ENCODE measurements at regions not wholly inside any gene's neighbourhood (a gene's known extent, or its start where the extent isn't known, plus 50 kb on each side); places are given as distances from the start of the nearest gene placed in this dataset.

DNA sequence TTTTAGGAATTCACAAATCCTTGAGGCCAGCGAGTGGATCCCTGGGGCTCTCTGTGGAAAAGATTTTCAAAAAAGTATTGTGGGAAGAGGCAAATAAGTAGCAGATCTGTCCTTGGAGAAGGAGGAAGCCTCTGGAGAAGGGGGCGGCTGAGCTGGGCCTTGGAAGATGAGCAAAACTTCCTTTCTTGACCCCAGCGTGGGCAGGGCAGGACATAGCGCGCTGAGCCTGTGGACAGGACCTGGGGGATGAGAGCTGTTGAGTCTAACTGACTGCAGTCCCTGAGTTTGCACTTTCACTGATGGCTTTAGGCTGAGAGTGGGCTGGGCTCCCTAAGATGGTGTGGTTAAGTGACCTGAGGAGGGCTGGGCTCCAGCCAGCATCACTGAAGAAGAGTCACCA is 170.2 kb upstream of the GALNT2 start:
- ATAC-seq, result no peak
- no peak for DNase-seq
- ChIA-PET POLR2A (no interaction called here), CTCF (interaction anchor here (1.6 kb wide), 1 partner anchor 236 kb away, joined by 4 read pairs; no protein-coding TSS in a partner anchor)
- TF ChIP-seq, protein P1, sequence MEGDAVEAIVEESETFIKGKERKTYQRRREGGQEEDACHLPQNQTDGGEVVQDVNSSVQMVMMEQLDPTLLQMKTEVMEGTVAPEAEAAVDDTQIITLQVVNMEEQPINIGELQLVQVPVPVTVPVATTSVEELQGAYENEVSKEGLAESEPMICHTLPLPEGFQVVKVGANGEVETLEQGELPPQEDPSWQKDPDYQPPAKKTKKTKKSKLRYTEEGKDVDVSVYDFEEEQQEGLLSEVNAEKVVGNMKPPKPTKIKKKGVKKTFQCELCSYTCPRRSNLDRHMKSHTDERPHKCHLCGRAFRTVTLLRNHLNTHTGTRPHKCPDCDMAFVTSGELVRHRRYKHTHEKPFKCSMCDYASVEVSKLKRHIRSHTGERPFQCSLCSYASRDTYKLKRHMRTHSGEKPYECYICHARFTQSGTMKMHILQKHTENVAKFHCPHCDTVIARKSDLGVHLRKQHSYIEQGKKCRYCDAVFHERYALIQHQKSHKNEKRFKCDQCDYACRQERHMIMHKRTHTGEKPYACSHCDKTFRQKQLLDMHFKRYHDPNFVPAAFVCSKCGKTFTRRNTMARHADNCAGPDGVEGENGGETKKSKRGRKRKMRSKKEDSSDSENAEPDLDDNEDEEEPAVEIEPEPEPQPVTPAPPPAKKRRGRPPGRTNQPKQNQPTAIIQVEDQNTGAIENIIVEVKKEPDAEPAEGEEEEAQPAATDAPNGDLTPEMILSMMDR (IDR thresholded peaks at IDR 0.05), result no peak
- Mint-ChIP-seq H3K9me3 (peaks cover 3% of the 10 kb centered on the region), H3K27ac (no peak overlapping the region), H3K27me3 (peaks cover 15% of the 10 kb centered on the region), H3K36me3 (ENCODE audit: low read depth) (no peaks in the 10 kb centered on the region), H3K4me1 (ENCODE audit: low read depth) (no peaks in the 10 kb centered on the region), H3K4me3 (no peak overlapping the region)
- intact Hi-C loops (cut with micrococcal nuclease), result no loop called here

- Mint-ChIP-seq H3K27me3 (peaks cover 17% of the 10 kb centered on the region), H3K4me3 (no peak overlapping the region), H3K4me1 (ENCODE audit: low read depth) (no peaks in the 10 kb centered on the region), H3K36me3 (ENCODE audit: low read depth) (no peaks in the 10 kb centered on the region), H3K9me3 (peaks cover 3% of the 10 kb centered on the region), H3K27ac (no peak overlapping the region)
- TF ChIP-seq, protein P1 (IDR thresholded peaks at IDR 0.05), result no peak
- intact Hi-C loops (cut with micrococcal nuclease), result no loop called here
- no peak for ATAC-seq
- ChIA-PET CTCF (interaction anchor here (1.1 to 1.6 kb wide), 2 partner anchors 12 to 236 kb away, joined by 4 to 5 read pairs; no protein-coding TSS in a partner anchor), POLR2A (no interaction called here)
- DNase-seq, result no peak
Observed at GRCh38 chr1:229897501-229897900, 169.5 kb upstream of the GALNT2 start.

DNA sequence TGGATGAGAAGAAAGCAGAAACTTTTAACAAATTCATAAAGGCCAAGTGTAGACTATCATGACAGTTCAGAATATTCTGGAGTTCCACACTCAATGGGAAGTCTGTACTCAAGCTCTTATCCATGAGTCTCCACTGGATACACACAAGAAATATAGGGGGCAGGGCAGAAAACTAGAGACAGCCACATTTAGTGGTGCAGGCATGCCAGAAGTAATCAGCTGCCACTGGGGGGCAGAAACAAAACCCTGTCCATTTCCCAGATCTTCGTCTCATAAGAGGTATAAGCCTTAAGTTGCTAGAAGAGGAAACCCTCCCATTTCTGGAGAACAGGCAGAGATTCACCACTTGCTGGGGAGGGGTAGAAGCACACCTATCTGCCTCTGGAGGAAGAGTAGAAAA is 166.8 kb upstream of the GALNT2 start:
- peaks cover 17% of the 10 kb centered on the region for H3K27me3 Mint-ChIP-seq
- DNase-seq (no peak), ATAC-seq (no peak)
- H3K4me3 Mint-ChIP-seq, result no peak overlapping the region
- no peak overlapping the region for H3K27ac Mint-ChIP-seq
- intact Hi-C loops (cut with micrococcal nuclease), result no loop called here
- H3K9me3 Mint-ChIP-seq, result peaks cover 3% of the 10 kb centered on the region
- H3K4me1 Mint-ChIP-seq (ENCODE audit: low read depth), result no peaks in the 10 kb centered on the region
- ChIA-PET POLR2A (no interaction called here), CTCF (interaction anchor here (1.1 kb wide), 1 partner anchor 19 kb away, joined by 3 read pairs; no protein-coding TSS in a partner anchor)
- no peaks in the 10 kb centered on the region for H3K36me3 Mint-ChIP-seq (ENCODE audit: low read depth)
- TF ChIP-seq, protein P1 (IDR thresholded peaks at IDR 0.05), result no peak

GRCh38 chr1:229905031-229905545 is 161.9 kb upstream of the GALNT2 start:
- intact Hi-C loops (cut with micrococcal nuclease), result no loop called here
- ChIA-PET CTCF (no interaction called here), POLR2A (no interaction called here)
- Mint-ChIP-seq H3K36me3 (ENCODE audit: low read depth) (no peaks in the 10 kb centered on the region), H3K27ac (no peak overlapping the region), H3K4me3 (no peak overlapping the region), H3K9me3 (peaks cover 3% of the 10 kb centered on the region), H3K4me1 (ENCODE audit: low read depth) (no peaks in the 10 kb centered on the region), H3K27me3 (peaks cover 19% of the 10 kb centered on the region)
- TF ChIP-seq, protein P1 (IDR thresholded peaks at IDR 0.05), result no peak
- DNase-seq (no peak), ATAC-seq (no peak)

- TF ChIP-seq, protein P1 (IDR thresholded peaks at IDR 0.05), result no peak
- CTCF ChIA-PET, result no interaction called here
- POLR2A ChIA-PET, result no interaction called here
- Mint-ChIP-seq H3K9me3 (peaks cover 3% of the 10 kb centered on the region), H3K4me1 (ENCODE audit: low read depth) (no peaks in the 10 kb centered on the region), H3K27me3 (peaks cover 16% of the 10 kb centered on the region), H3K27ac (no peak overlapping the region), H3K36me3 (ENCODE audit: low read depth) (no peaks in the 10 kb centered on the region), H3K4me3 (no peak overlapping the region)
- intact Hi-C loops (cut with micrococcal nuclease), result no loop called here
- no peak for ATAC-seq
- no peak for DNase-seq
Observed at GRCh38 chr1:229905652-229906051, 161.4 kb upstream of the GALNT2 start.

Measured in activated CD8-positive, alpha-beta T cell treated with anti-CD3 and anti-CD28 coated beads for 36 hours (primary cell).